Nephron progenitor cell (in vitro differentiated cells): ENCODE measurements at regions not wholly inside any gene's neighbourhood (a gene's known extent, or its start where the extent isn't known, plus 50 kb on each side); places are given as distances from the start of the nearest gene placed in this dataset.

Source experiments
- DNase-seq: peaks from one replicate; pipeline ENCODE4 v3.0.0; 2021
- H3K27ac Mint-ChIP-seq: 2 replicates; pipeline ENCODE4 v1.8.0; 2021; ENCODE audit warnings: mild to moderate bottlenecking, moderate library complexity, mixed read lengths
- H3K27me3 Mint-ChIP-seq: 2 replicates; pipeline ENCODE4 v1.8.0; 2021; ENCODE audit warnings: mild to moderate bottlenecking, low read depth, mixed read lengths; ENCODE audit not compliant: poor library complexity
- H3K36me3 Mint-ChIP-seq: 2 replicates; pipeline ENCODE4 v1.8.0; 2021; ENCODE audit warnings: low read depth, mixed read lengths
- H3K4me1 Mint-ChIP-seq: 2 replicates; pipeline ENCODE4 v1.8.0; 2021; ENCODE audit warnings: mixed read lengths
- H3K4me3 Mint-ChIP-seq: 2 replicates; pipeline ENCODE4 v1.8.0; 2021; ENCODE audit warnings: mild to moderate bottlenecking, moderate library complexity, mixed read lengths
- H3K9me3 Mint-ChIP-seq: 2 replicates; pipeline ENCODE4 v1.8.0; 2021; ENCODE audit warnings: mild to moderate bottlenecking, moderate library complexity, mixed read lengths
- CTCF ChIP-seq: fragments of 200-600 bp; sonication (generic); IDR thresholded peaks from 2 replicates; pipeline ENCODE4 v1.5.0; 2021; ENCODE audit warnings: antibody characterized with exemption

GRCh38 chr4:188639479-188640100 lies 500.3 kb downstream of the TRIML1 start:
- no peaks in the 10 kb centered on the region for H3K27me3 Mint-ChIP-seq
- H3K4me1 Mint-ChIP-seq: no peaks in the 10 kb centered on the region
- no peak overlapping the region for H3K4me3 Mint-ChIP-seq
- no peak for TF ChIP-seq CTCF
- H3K9me3 Mint-ChIP-seq: no peaks in the 10 kb centered on the region
- DNase-seq: no peak
- H3K27ac Mint-ChIP-seq: peak overlapping the region; percentile 51
- H3K36me3 Mint-ChIP-seq: no peaks in the 10 kb centered on the region

- no peak for DNase-seq
- Mint-ChIP-seq H3K4me3 (no peak overlapping the region), H3K36me3 (no peaks in the 10 kb centered on the region), H3K9me3 (no peaks in the 10 kb centered on the region), H3K4me1 (peaks cover 4% of the 10 kb centered on the region), H3K27me3 (peaks cover 4% of the 10 kb centered on the region), H3K27ac (no peak overlapping the region)
- no peak for TF ChIP-seq CTCF
Observed at GRCh38 chr4:188647820-188648370, 508.7 kb downstream of the TRIML1 start.

GRCh38 chr4:188649635-188650034 lies 510.4 kb downstream of the TRIML1 start:
- H3K27me3 Mint-ChIP-seq: peaks cover 4% of the 10 kb centered on the region
- peaks cover 4% of the 10 kb centered on the region for H3K4me1 Mint-ChIP-seq
- peak overlapping the region; percentile 7 for H3K27ac Mint-ChIP-seq

GRCh38 chr4:188650516-188650915 lies 511.3 kb downstream of the TRIML1 start:
- no peaks in the 10 kb centered on the region for H3K36me3 Mint-ChIP-seq
- H3K4me3 Mint-ChIP-seq: no peak overlapping the region
- H3K9me3 Mint-ChIP-seq: no peaks in the 10 kb centered on the region
- DNase-seq: no peak
- peaks cover 4% of the 10 kb centered on the region for H3K27me3 Mint-ChIP-seq
- peaks cover 4% of the 10 kb centered on the region for H3K4me1 Mint-ChIP-seq
- TF ChIP-seq CTCF: no peak
- H3K27ac Mint-ChIP-seq: no peak overlapping the region

More at GRCh38 chr4:188649635-188650034, 510.4 kb downstream of the TRIML1 start:
- no peaks in the 10 kb centered on the region for H3K36me3 Mint-ChIP-seq
- DNase-seq: no peak
- no peak for TF ChIP-seq CTCF
- H3K9me3 Mint-ChIP-seq: no peaks in the 10 kb centered on the region
- H3K4me3 Mint-ChIP-seq: no peak overlapping the region

- Mint-ChIP-seq H3K4me3 (no peak overlapping the region), H3K4me1 (peaks cover 17% of the 10 kb centered on the region), H3K9me3 (no peaks in the 10 kb centered on the region), H3K27me3 (no peaks in the 10 kb centered on the region), H3K36me3 (no peaks in the 10 kb centered on the region), H3K27ac (no peak overlapping the region)
- DNase-seq: no peak
- no peak for TF ChIP-seq CTCF
Observed at GRCh38 chr4:188657365-188657764, 518.1 kb downstream of the TRIML1 start.

GRCh38 chr4:188658958-188659522 lies 519.8 kb downstream of the TRIML1 start:
- peaks cover 17% of the 10 kb centered on the region for H3K4me1 Mint-ChIP-seq
- no peak overlapping the region for H3K4me3 Mint-ChIP-seq
- TF ChIP-seq CTCF: no peak
- H3K27me3 Mint-ChIP-seq: no peaks in the 10 kb centered on the region
- no peak overlapping the region for H3K27ac Mint-ChIP-seq
- H3K36me3 Mint-ChIP-seq: no peaks in the 10 kb centered on the region
- no peak for DNase-seq
- no peaks in the 10 kb centered on the region for H3K9me3 Mint-ChIP-seq
